OCI-LY3 (cell line): ENCODE measurements at regions not wholly inside any gene's neighbourhood (a gene's known extent, or its start where the extent isn't known, plus 50 kb on each side); places are given as distances from the start of the nearest gene placed in this dataset.

ENCODE experiments used
- EZH2phosphoT487 ChIP-seq: fragments of 200-600 bp; shearing (Covaris generic); IDR thresholded peaks from 2 replicates; pipeline ENCODE4 v1.6.1; 2018; ENCODE audit warnings: antibody characterized with exemption, mixed run types, low read depth
- TF ChIP-seq, protein P1 (sequence below): fragments of 200-600, 300-600 bp; sonication (generic); IDR thresholded peaks from 2 replicates; pipeline ENCODE4 v1.5.1; 2014; ENCODE audit warnings: antibody characterized with exemption, low read length, low read depth

GRCh38 chr21:15524855-15525254 is 204.9 kb upstream of the USP25 start:
- TF ChIP-seq, protein P1, sequence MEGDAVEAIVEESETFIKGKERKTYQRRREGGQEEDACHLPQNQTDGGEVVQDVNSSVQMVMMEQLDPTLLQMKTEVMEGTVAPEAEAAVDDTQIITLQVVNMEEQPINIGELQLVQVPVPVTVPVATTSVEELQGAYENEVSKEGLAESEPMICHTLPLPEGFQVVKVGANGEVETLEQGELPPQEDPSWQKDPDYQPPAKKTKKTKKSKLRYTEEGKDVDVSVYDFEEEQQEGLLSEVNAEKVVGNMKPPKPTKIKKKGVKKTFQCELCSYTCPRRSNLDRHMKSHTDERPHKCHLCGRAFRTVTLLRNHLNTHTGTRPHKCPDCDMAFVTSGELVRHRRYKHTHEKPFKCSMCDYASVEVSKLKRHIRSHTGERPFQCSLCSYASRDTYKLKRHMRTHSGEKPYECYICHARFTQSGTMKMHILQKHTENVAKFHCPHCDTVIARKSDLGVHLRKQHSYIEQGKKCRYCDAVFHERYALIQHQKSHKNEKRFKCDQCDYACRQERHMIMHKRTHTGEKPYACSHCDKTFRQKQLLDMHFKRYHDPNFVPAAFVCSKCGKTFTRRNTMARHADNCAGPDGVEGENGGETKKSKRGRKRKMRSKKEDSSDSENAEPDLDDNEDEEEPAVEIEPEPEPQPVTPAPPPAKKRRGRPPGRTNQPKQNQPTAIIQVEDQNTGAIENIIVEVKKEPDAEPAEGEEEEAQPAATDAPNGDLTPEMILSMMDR = no peak
- no peak for TF ChIP-seq EZH2phosphoT487
